ENCODE measurements at regions not wholly inside any gene's neighbourhood (a gene's known extent, or its start where the extent isn't known, plus 50 kb on each side); places are given as distances from the start of the nearest gene placed in this dataset.

GRCh38 chr3:116808725-116809124 lies 99.1 kb downstream of the TUSC7 start:
- TF ChIP-seq SP1 (IDR thresholded peaks at IDR 0.05) (no peak), FOXM1 (IDR thresholded peaks at IDR 0.05; ENCODE audit: borderline replicate concordance) (no peak), FOXK2 (IDR thresholded peaks at IDR 0.05) (no peak), ARNT (IDR thresholded peaks at IDR 0.05) (no peak), TARDBP (IDR thresholded peaks at IDR 0.05) (no peak), FOXA1 (IDR thresholded peaks at IDR 0.05) (no peak)
- TF ChIP-seq, protein P1, sequence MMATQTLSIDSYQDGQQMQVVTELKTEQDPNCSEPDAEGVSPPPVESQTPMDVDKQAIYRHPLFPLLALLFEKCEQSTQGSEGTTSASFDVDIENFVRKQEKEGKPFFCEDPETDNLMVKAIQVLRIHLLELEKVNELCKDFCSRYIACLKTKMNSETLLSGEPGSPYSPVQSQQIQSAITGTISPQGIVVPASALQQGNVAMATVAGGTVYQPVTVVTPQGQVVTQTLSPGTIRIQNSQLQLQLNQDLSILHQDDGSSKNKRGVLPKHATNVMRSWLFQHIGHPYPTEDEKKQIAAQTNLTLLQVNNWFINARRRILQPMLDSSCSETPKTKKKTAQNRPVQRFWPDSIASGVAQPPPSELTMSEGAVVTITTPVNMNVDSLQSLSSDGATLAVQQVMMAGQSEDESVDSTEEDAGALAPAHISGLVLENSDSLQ (IDR thresholded peaks at IDR 0.05) = no peak
